HL-60 (cell line): ENCODE measurements at regions not wholly inside any gene's neighbourhood (a gene's known extent, or its start where the extent isn't known, plus 50 kb on each side); places are given as distances from the start of the nearest gene placed in this dataset.

Source experiments
- DNase-seq, 2 experiments: peaks; one replicate each; pipeline ENCODE4 v3.0.0-alpha.2; 2010 to 2020; ENCODE audit warnings: low read depth in 1 of 2, low spot score in 1 of 2
- H3K27ac ChIP-seq: fragments of 250-450 bp; sonication (Bioruptor Pico); replicated peaks from 2 replicates; pipeline ENCODE4 v1.5.1; 2020; ENCODE audit warnings: mild to moderate bottlenecking, moderate library complexity
- H3K27me3 ChIP-seq: fragments of 250-450 bp; sonication (Bioruptor Pico); 2 replicates; pipeline ENCODE4 v1.5.1; 2021; ENCODE audit warnings: mild to moderate bottlenecking, moderate library complexity; ENCODE audit not compliant: insufficient read depth, poor library complexity, severe bottlenecking
- H3K4me3 ChIP-seq: replicated peaks from 2 replicates; pipeline ENCODE4 v1.5.1; 2011; ENCODE audit warnings: mild to moderate bottlenecking, control low read depth, low read length; ENCODE audit not compliant: insufficient read depth
- CTCF ChIP-seq: IDR thresholded peaks from one replicate; pipeline ENCODE4 v1.5.1; 2011; ENCODE audit warnings: low read length, control low read depth, inconsistent platforms; ENCODE audit not compliant: insufficient read depth
- GABPA ChIP-seq: IDR thresholded peaks from 2 replicates; pipeline ENCODE4 v1.6.1; 2012; ENCODE audit warnings: low read depth
- POLR2AphosphoS5 ChIP-seq: IDR thresholded peaks from 2 replicates; pipeline ENCODE4 v1.6.1; 2012; ENCODE audit warnings: low read depth
- REST ChIP-seq: IDR thresholded peaks from 2 replicates; pipeline ENCODE4 v1.6.1; 2012; ENCODE audit warnings: low read depth; ENCODE audit not compliant: insufficient replicate concordance
- SPI1 ChIP-seq: IDR thresholded peaks from 2 replicates; pipeline ENCODE4 v1.6.1; 2012; ENCODE audit warnings: low read depth, mild to moderate bottlenecking, borderline replicate concordance

GRCh38 chr14:44369401-44370123 is 137.5 kb downstream of the FSCB start:
- no peak overlapping the region for H3K4me3 ChIP-seq
- DNase-seq: no peak
- no peak overlapping the region for H3K27ac ChIP-seq
- H3K27me3 ChIP-seq: no peaks in the 10 kb centered on the region
- no peak for TF ChIP-seq GABPA
- TF ChIP-seq SPI1: no peak; the same call in 1 of the 2 replicates
- TF ChIP-seq CTCF: no peak

GRCh38 chr14:44361083-44361482 is 146.0 kb downstream of the FSCB start:
- no peak overlapping the region for H3K27ac ChIP-seq
- TF ChIP-seq GABPA (no peak), POLR2AphosphoS5 (no peak), CTCF (no peak), SPI1 (no peak), REST (no peak)
- H3K27me3 ChIP-seq: no peaks in the 10 kb centered on the region
- DNase-seq: no peak
- no peak overlapping the region for H3K4me3 ChIP-seq

GRCh38 chr14:44353805-44354204 is 153.3 kb downstream of the FSCB start:
- DNase-seq: no peak
- Histone ChIP-seq H3K27ac (no peak overlapping the region), H3K4me3 (no peak overlapping the region), H3K27me3 (no peaks in the 10 kb centered on the region)
- TF ChIP-seq POLR2AphosphoS5: no peak
- no peak for TF ChIP-seq CTCF
- no peak for TF ChIP-seq SPI1
- TF ChIP-seq REST: no peak
- TF ChIP-seq GABPA: no peak

GRCh38 chr14:44352201-44352600 is 154.9 kb downstream of the FSCB start:
- H3K27me3 ChIP-seq: no peaks in the 10 kb centered on the region
- no peak for DNase-seq
- H3K4me3 ChIP-seq: no peak overlapping the region
- H3K27ac ChIP-seq: no peak overlapping the region
- TF ChIP-seq SPI1 (no peak), REST (no peak), CTCF (no peak), POLR2AphosphoS5 (no peak), GABPA (no peak)
